OCI-LY3 (cell line): ENCODE measurements at regions not wholly inside any gene's neighbourhood (a gene's known extent, or its start where the extent isn't known, plus 50 kb on each side); places are given as distances from the start of the nearest gene placed in this dataset.

Experiments used
- CTCF ChIP-seq: fragments of 200-600, 300-600 bp; sonication (generic); IDR thresholded peaks from 2 replicates; pipeline ENCODE4 v1.5.1; 2014; ENCODE audit warnings: antibody characterized with exemption, low read length, low read depth
- EZH2phosphoT487 ChIP-seq: fragments of 200-600 bp; shearing (Covaris generic); IDR thresholded peaks from 2 replicates; pipeline ENCODE4 v1.6.1; 2018; ENCODE audit warnings: antibody characterized with exemption, mixed run types, low read depth

GRCh38 chr5:164844348-164844747 is 1338.9 kb downstream of the MAT2B start:
- no peak for TF ChIP-seq CTCF
- no peak for TF ChIP-seq EZH2phosphoT487
